ENCODE measurements at regions not wholly inside any gene's neighbourhood (a gene's known extent, or its start where the extent isn't known, plus 50 kb on each side); places are given as distances from the start of the nearest gene placed in this dataset.

DNA sequence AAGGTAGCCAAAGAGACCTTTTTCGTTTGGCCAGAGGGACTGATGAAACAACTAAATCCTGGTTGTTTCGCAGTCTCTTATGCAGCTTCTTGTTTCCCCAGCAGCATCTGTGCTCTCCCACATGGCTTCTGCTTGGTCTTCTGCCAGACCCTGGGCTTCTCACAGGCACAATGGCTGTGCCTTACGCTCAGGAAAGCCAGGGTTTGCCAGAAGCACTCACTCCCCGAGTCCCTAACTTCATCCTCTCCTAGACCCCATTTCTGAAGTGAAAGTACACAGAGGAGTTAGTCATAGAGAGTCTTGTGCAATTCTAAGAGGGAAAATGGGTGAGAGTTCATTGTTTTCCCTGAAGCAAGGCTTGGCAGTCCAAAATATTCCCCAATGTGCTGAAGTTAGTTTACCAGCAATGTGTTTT lies 121.7 kb downstream of the EVX1 start:
- TF ChIP-seq, protein P1, sequence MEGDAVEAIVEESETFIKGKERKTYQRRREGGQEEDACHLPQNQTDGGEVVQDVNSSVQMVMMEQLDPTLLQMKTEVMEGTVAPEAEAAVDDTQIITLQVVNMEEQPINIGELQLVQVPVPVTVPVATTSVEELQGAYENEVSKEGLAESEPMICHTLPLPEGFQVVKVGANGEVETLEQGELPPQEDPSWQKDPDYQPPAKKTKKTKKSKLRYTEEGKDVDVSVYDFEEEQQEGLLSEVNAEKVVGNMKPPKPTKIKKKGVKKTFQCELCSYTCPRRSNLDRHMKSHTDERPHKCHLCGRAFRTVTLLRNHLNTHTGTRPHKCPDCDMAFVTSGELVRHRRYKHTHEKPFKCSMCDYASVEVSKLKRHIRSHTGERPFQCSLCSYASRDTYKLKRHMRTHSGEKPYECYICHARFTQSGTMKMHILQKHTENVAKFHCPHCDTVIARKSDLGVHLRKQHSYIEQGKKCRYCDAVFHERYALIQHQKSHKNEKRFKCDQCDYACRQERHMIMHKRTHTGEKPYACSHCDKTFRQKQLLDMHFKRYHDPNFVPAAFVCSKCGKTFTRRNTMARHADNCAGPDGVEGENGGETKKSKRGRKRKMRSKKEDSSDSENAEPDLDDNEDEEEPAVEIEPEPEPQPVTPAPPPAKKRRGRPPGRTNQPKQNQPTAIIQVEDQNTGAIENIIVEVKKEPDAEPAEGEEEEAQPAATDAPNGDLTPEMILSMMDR (IDR thresholded peaks at IDR 0.05): no peak
- TF ChIP-seq POLR2A (IDR thresholded peaks at IDR 0.05): no peak
